IPS-NIHi7 (cell line): ENCODE measurements at regions not wholly inside any gene's neighbourhood (a gene's known extent, or its start where the extent isn't known, plus 50 kb on each side); places are given as distances from the start of the nearest gene placed in this dataset.
A peak's percentile ranks its signal among the peaks of the same experiment; 100 is the strongest.
"Not testable (repeated sequence)": the region's sequence is repeated elsewhere in the genome, so short reads cannot be mapped to it uniquely, and the experiment has no call there.

Source experiments
- DNase-seq: peaks from one replicate; pipeline ENCODE4 v3.0.0; 2012; ENCODE audit warnings: mixed read lengths; ENCODE audit errors: extremely low spot score

DNA sequence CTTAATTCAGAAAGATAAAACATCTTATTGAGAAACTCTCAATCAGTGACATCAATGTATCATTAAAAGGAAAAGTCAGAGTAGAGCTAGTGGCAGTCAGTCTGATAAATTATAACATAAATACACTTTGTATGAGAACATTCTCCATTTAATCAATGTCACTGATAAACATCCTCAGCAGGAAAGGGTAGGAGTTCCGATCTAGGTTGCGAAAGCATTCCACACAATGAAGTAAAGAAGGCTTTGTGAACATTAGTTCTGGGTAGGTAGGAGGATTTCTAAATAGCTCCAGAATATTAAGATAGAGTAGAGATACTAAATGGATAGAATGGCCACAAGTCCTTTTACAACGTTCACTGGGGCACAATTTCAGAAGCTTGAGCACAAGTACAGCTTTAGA, 179.7 kb upstream of the MALRD1 start:
- no peak for DNase-seq

DNA sequence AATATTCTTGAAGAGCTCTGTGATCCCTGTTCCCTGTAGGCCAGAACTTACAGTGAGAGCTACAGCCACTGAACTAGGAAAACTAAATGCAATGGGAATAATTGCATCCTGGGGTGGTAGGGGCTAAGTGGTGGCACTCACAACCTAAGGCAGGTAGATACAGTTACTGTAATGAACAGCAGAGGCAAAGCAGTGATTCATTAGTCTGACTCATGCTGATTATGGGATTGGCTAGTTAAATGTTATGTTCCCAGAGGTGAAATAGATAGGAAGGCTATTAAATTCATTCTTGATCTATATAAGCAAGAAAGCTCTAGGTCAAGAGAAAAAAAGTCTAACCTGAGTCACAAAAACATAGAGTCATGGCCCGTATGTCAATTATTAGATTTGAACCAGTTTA, 173.1 kb upstream of the MALRD1 start:
- DNase-seq = no peak

- DNase-seq = no peak
Observed at GRCh38 chr10:18879284-18879683, 169.3 kb upstream of the MALRD1 start.

GRCh38 chr10:18880530-18880929, 168.1 kb upstream of the MALRD1 start:
- DNase-seq = peak; percentile 26

DNA sequence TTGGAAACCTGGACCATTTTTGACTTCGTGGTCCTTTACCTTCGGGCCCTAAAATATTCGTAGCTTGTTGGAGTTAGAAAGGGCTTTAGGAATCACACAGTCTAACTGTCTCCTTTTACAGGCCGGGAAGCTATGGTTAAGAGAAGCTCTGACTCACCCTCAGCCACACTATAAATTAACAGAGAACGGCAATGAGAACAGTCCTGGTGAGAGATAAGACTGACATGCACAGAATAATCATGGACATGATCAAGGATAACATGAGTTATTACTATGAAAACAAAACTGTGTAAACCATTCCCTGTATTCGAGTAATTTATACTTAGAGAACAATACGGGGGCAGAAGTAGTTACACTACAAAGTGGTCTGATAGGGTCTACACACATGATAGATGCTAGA, 162.5 kb upstream of the MALRD1 start:
- DNase-seq = no peak

DNA sequence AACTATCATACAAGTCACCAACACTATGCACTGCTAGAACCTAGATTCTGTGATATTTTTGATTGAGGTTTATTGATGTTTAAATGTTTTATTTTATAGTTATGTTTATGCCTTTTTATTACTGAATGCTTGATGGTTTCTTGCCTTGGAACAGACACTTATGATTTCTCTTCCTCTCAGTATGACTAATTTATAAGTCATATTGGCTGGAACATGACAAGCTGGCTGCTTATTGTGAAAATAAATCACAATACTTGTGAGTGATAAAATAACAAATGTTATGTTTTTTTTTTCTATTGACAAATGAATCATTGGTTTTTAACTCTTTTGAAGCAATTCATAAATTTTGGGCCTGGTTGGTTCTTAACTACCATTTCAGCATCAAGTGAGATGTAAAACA, 142.0 kb upstream of the MALRD1 start:
- DNase-seq = no peak

- DNase-seq = not testable (repeated sequence)
Observed at GRCh38 chr10:18917431-18917830, 131.2 kb upstream of the MALRD1 start.

DNA sequence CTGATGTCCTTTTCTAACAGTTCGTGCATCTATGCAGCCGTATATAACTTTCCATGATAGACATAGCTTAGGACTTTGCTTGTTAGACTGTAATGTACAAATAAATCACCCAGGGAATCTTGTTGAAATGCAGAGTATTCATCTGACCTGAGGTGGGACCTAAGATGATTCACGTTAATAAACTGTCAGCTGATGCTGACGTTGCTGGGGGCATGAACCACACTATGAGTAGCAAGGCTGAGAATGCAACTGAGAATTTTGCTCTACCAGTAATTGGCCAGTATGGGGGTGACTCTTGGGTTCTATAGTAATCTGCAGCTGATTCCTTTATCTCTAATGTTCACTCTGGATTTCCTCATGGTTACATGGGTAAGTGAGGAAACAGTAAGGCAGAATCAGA, 130.1 kb upstream of the MALRD1 start:
- DNase-seq = no peak

DNA sequence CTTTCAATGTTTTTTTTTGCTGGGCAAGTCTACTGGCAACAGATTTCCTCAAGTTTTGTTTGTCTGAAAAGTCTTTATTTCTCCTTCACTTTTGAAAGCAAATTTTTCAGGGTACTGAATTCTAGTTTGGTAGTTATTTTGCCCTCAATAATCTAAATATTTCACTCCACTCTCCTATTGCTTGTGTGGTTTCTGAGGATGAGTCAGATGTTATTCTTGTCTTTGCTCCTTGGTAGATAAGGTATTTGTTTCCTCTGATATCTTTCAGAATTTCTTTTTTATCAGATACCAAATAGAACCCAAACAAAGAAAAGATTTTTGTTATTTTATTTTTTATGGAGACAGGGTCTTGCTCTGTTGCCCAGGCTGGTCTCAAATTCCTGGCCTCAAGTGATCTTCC, 99.2 kb upstream of the MALRD1 start:
- no peak for DNase-seq

DNA sequence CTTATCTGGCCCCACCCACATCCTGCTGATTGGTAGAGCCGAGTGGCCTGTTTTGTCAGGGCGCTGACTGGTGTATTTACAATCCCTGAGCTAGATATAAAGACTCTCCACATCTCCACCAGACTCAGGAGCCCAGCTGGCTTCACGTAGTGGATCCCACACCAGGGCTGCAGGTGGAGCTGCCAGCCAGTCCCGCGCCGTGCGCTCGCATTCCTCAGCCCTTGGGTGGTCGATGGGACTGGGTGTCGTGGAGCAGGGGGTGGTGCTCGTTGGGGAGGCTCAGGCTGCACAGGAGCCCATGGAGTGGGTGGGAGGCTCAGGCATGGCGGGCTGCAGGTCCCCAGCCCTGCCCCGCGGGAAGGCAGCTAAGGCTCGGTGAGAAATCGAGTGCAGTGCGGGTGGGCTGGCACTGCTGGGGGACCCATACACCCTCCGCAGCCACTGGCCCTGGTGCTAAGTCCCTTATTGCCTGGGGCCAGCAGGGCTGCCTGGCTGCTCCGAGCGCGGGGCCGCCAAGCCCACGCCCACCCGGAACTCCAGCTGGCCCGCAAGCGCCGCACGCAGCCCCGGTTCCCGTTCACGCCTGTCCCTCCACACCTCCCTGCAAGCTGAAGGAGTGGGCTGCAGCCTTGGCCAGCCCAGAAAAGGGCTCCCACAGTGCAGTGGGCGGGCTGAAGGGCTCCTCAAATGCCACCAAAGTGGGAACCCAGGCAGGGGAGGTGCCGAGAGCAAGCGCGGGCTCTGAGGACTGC, 97.4 kb upstream of the MALRD1 start:
- not testable (repeated sequence) for DNase-seq

DNA sequence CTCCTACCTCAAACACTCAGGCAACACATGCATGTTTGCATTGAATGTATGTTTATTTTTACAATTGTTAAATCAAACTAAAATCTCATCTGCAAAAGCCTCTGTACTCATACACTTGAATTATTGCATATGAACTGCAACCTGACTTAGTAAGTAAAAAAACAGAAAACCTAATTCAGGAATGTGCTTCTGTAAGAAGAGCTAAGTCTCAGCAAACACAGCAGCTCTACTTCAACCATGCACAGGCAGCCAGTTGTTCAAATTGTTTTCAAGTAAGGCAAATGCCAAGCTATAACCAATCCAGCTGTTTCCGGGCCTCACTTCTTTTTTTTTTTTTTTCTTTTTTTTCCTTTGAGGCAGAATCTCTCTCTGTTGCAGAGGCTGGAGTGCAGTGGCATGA, 93.5 kb upstream of the MALRD1 start:
- DNase-seq = no peak

- no peak for DNase-seq
Observed at GRCh38 chr10:18959369-18959768, 89.2 kb upstream of the MALRD1 start.

DNA sequence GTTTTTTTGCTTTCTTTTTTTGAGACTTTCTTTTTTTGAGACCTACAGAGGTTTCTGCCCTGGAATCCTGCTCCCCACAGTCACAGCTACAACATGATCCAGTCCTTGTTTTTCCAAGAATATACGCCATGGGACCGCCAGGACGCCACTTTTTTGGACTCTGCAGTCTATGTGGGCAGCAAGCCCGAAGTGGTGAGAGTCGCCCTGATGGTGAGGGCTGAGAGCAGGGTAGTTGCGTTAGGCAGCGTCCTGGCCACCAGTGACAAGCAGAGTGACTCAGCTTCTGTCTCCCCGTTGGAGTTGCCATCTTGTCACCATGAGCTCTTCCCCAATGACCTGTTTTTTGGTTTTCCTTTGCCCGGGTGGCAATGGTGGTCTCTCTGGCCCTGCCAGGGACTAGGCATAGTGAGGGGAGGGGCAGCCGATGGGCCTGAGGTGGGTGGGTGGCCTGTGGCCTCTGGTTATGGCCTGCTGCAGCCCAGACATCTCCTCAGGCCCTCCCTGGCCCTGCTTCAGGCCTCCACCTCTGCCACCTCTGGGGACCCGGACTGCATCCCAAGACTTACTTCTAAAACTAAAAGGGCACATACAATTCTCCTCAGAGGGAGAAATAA, 88.0 kb upstream of the MALRD1 start:
- no peak for DNase-seq

GRCh38 chr10:18968159-18968558, 80.4 kb upstream of the MALRD1 start:
- no peak for DNase-seq

GRCh38 chr10:18976696-18977251, 71.8 kb upstream of the MALRD1 start:
- no peak for DNase-seq

- no peak for DNase-seq
Observed at GRCh38 chr10:18980089-18980629, 68.4 kb upstream of the MALRD1 start.

- no peak for DNase-seq
Observed at GRCh38 chr10:18984531-18984930, 64.1 kb upstream of the MALRD1 start.

GRCh38 chr10:18988338-18988737, 60.3 kb upstream of the MALRD1 start:
- no peak for DNase-seq
